ENCODE measurements at regions not wholly inside any gene's neighbourhood (a gene's known extent, or its start where the extent isn't known, plus 50 kb on each side); places are given as distances from the start of the nearest gene placed in this dataset.

DNA sequence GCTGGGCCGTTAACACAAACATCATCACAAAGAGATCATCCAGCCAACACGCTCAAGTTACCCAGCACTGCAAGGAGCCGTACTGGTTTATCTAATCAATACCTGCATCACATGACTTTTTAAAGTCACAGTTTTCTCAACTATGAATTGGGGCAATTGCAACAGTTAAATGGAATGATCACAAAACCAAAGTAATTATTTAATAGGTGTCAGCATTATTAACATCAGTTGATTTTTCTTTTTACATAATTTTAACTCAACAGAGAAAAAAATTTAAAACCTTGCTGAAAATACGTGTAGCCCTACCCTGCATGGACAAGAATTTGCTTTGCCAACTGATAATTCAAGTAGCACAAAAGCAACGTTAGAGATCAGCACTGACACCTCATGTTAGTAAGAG is 95.7 kb upstream of the SOX9 start:
- Histone ChIP-seq H3K4me2 (ENCODE audit: insufficient read depth in 1 of 2, low read depth in 2 of 2, low read length in 2 of 2) (no peak overlapping the region), H4K8ac (ENCODE audit: extremely low read depth, insufficient read depth, low read length) (no peak overlapping the region), H3K9me3 (ENCODE audit: insufficient read depth in 2 of 2, low read depth in 1 of 2, low read length in 1 of 2) (no peaks in the 10 kb centered on the region), H3K27ac (ENCODE audit: low read depth, low read length) (no peak overlapping the region), H3K79me1 (ENCODE audit: low read depth, low read length) (no peaks in the 10 kb centered on the region), H3K18ac (ENCODE audit: extremely low read depth, low read length) (no peak overlapping the region), H4K5ac (ENCODE audit: insufficient read length, low read depth, low read length) (no peak overlapping the region), H3K23ac (ENCODE audit: insufficient read length) (no peak overlapping the region), H4K91ac (replicated peaks; ENCODE audit: insufficient read length, low read length) (no peak overlapping the region), H3K36me3 (ENCODE audit: control insufficient read depth in 2 of 4, insufficient read depth in 4 of 4, low read length in 3 of 4) (no peaks in the 10 kb centered on the region), H2BK12ac (ENCODE audit: low read depth, low read length) (no peak overlapping the region), H3K9ac (replicated peaks in 1 of 4; ENCODE audit: extremely low read depth in 1 of 4, low read depth in 3 of 4, low read length in 3 of 4) (no peak overlapping the region), H2AK5ac (ENCODE audit: low read depth, low read length) (no peak overlapping the region), H3K79me2 (ENCODE audit: control insufficient read depth in 1 of 2, insufficient read depth in 2 of 2, low read length in 2 of 2) (no peaks in the 10 kb centered on the region), H3K4me1 (replicated peaks in 1 of 4; ENCODE audit: control insufficient read depth in 3 of 4, insufficient read depth in 4 of 4, low read length in 3 of 4) (peaks cover 0 to 4% (median 3%) of the 10 kb centered on the region in 4 experiments; a peak in 3 of 7 replicates), H2BK5ac (ENCODE audit: low read depth, low read length) (no peak overlapping the region), H2BK15ac (ENCODE audit: low read length) (no peak overlapping the region), H4K20me1 (replicated peaks in 1 of 2; ENCODE audit: control insufficient read depth in 1 of 2, insufficient read depth in 2 of 2, low read length in 2 of 2) (no peaks in the 10 kb centered on the region), H3K4ac (replicated peaks; ENCODE audit: insufficient read length, low read depth, low read length) (no peak overlapping the region), H2BK20ac (ENCODE audit: low read length) (no peak overlapping the region), H3K14ac (ENCODE audit: insufficient read length) (no peak overlapping the region), H3K4me3 (ENCODE audit: extremely low read depth in 1 of 4, insufficient read depth in 2 of 4, low read depth in 3 of 4, low read length in 4 of 4) (no peak overlapping the region), H2AFZ (ENCODE audit: low read length) (no peak overlapping the region), H3K56ac (replicated peaks; ENCODE audit: insufficient read length, low read depth, low read length) (no peak overlapping the region), H3K23me2 (ENCODE audit: low read depth, low read length) (peaks cover 2% of the 10 kb centered on the region; the same call in 1 of the 2 replicates), H3K27me3 (replicated peaks in 1 of 4; ENCODE audit: control insufficient read depth in 3 of 4, extremely low read depth in 1 of 4, insufficient read depth in 3 of 4, low read length in 3 of 4) (peaks cover 0 to 6% (median 2%) of the 10 kb centered on the region in 4 experiments; a peak in 3 of 7 replicates), H2BK120ac (replicated peaks; ENCODE audit: low read depth, low read length) (no peak overlapping the region)
- WGBS, 2 experiments (ENCODE audit: extremely low coverage in 1 of 2, insufficient coverage in 1 of 2, insufficient read length in 1 of 2, insufficient replicate concordance in 2 of 2, low coverage in 1 of 2, low lambda C conversion rate in 2 of 2, missing lambda C conversion rate in 1 of 2) = 61% methylated on average over 5 of the region's 5 CpGs; no CpG with 5 or more reads in 1 of the 2 experiments
- ChIA-PET CTCF (ENCODE audit: partially characterized antibody) (interaction anchor here (1.0 kb wide), 1 partner anchor 91 kb away, joined by 3 read pairs; no protein-coding TSS in a partner anchor), POLR2A (ENCODE audit: partially characterized antibody) (no interaction called here)
- TF ChIP-seq CBX8 (IDR thresholded peaks at IDR 0.05; ENCODE audit: borderline replicate concordance, low read depth, low read length) (no peak), SAP30 (IDR thresholded peaks at IDR 0.05; ENCODE audit: insufficient read depth, insufficient replicate concordance, low read length) (no peak), POLR2AphosphoS5 (IDR thresholded peaks at IDR 0.05; ENCODE audit: low read depth, low read length) (no peak), SP4 (IDR thresholded peaks at IDR 0.05; ENCODE audit: low read length) (no peak), TEAD4 (IDR thresholded peaks at IDR 0.05; ENCODE audit: low read depth, low read length) (no peak), ZNF274 (IDR thresholded peaks at IDR 0.05; ENCODE audit: borderline replicate concordance, extremely low read depth, low read length) (no peak), RBBP5 (IDR thresholded peaks at IDR 0.05; ENCODE audit: borderline replicate concordance, low read depth, low read length) (no peak), BACH1 (IDR thresholded peaks at IDR 0.05; ENCODE audit: low read length) (no peak), KDM5A (IDR thresholded peaks at IDR 0.05; ENCODE audit: low read length) (no peak)
- TF ChIP-seq, protein P1, sequence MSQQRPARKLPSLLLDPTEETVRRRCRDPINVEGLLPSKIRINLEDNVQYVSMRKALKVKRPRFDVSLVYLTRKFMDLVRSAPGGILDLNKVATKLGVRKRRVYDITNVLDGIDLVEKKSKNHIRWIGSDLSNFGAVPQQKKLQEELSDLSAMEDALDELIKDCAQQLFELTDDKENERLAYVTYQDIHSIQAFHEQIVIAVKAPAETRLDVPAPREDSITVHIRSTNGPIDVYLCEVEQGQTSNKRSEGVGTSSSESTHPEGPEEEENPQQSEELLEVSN (IDR thresholded peaks at IDR 0.05) = no peak
- TF ChIP-seq, protein P2, sequence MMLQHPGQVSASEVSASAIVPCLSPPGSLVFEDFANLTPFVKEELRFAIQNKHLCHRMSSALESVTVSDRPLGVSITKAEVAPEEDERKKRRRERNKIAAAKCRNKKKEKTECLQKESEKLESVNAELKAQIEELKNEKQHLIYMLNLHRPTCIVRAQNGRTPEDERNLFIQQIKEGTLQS (IDR thresholded peaks at IDR 0.05; ENCODE audit: insufficient read depth, low read depth, low read length) = no peak
- FAIRE-seq (no peak), DNase-seq (ENCODE audit: low read depth in 1 of 2, low spot score in 2 of 2) (no peak)
